Middle frontal gyrus (tissue), 1 donor: ENCODE measurements at regions not wholly inside any gene's neighbourhood (a gene's known extent, or its start where the extent isn't known, plus 50 kb on each side); places are given as distances from the start of the nearest gene placed in this dataset.
A peak's percentile ranks its signal among the peaks of the same experiment; 100 is the strongest.

Source experiments
- DNase-seq: peaks from one replicate; pipeline ENCODE4 v3.0.0-alpha.2; 2015; ENCODE audit warnings: low spot score; ENCODE audit errors: extremely low spot score

- no peak for DNase-seq
These were observed 56.7 kb upstream of the GUCA2B start for GRCh38 chr1:42096554-42096953.

- DNase-seq: no peak
These were observed 64.0 kb upstream of the GUCA2B start for GRCh38 chr1:42089246-42089645.

DNA sequence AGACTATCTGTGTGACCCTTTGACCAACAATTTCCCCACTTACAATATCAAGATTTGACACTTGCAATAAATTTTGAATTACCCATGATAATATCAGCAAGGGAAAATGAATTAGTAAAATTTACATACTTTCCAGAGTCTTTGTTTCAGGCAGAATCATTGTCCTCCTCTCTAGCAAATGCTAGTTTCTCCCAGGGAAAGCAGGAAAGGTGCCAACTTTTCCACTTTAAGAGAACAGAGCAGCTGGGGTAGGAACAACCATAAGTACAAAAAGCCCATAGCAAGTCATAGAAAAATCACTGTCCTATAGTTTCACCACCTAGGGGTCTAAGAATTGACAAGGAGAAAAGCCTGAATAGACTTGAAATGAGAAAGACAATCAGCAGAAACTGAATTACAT, 67.1 kb upstream of the GUCA2B start:
- DNase-seq: no peak

DNA sequence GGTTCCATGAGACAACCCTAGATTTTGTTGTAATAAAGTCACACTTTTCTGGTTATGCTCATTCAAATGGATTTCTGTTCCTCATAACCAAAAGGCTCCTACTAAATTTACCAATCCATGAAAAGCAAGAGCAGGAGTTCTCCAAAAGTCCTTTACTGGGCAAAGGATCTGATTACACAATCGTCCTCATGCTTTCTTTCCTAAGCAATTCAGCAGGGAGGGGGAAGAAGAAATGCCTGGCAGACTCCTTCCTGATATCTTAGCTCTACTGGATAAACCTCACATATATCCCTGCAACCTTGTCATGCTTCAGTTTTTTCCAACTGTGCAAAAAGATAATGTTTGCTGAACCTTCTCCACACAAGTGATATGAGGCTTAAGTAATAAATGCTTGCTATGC, 67.6 kb upstream of the GUCA2B start:
- no peak for DNase-seq

DNA sequence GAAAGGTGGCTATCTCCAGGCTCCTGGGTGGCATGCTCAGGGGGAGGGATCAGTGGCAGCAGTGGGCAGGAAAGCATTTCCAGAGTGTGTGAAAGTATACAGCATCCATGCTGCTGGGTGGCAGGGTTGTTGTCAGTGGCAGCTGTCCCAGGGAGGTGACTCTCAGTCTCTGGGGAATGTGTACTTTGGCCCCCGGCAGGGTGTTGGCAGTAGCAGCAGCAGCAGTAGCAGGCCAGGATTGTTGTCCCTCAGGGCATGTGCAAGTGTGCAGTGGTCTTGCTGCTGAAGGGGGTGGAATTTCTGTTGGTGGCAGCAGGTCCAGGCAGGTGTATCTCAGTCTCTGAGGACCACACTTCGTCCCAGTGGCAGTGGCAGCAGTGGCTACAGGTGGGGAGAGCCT, 71.7 kb upstream of the GUCA2B start:
- no peak for DNase-seq

DNA sequence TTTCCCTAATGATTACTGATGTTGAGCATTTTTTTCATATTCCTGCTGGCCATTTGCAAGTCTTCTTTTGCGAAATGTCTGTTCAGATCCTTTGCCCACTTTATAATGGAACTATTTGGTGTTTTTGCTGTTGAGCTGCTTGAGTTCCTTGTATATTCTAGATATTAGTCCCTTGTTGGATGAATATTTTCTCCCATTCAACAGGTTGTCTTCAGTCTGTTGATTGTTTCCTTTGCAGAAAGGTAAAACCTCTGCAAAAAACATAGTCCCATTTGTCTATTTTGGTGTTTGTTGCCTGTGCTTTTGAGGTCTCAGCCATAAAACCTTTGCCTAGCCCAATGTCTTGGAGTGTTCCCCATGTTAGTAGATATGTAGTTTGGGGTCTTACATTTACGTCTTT, 78.0 kb upstream of the GUCA2B start:
- DNase-seq: no peak

DNA sequence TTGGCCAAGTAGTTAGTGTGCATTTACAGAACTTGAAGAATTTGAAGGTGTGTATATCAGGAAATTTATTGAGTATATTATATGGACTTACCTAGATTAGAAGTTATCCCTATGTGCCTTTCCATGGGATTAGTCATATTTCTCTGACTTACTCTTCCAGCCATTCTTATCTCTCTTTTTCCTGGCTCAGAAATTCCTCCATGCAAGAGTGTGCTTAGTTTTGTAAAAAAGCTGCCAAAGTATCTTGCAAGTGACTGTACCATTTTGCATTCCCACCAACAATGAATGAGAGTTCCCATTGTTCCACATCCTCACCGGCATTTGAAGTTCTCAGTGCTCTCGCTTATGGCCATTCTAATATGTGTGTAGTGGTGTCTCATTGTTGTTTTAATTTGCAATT, 82.2 kb upstream of the GUCA2B start:
- no peak for DNase-seq

DNA sequence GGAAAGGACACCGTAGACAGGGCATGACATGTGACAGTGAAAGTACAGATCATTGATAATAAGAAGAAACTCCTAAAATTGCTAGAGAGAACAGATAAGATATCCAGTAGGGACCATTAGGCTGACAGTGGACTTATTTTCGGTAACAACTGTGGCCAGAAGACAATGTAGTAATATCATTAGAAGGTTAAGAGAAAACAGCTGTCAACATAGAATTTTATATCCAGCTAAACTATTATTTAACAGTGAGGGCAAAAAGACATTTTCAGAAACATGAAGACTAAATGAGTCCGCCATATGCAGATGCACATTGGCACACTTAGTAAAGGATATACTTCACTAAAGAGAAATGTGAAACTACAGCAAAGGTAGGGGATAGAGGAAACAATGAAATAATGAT, 95.4 kb upstream of the GUCA2B start:
- no peak for DNase-seq

DNA sequence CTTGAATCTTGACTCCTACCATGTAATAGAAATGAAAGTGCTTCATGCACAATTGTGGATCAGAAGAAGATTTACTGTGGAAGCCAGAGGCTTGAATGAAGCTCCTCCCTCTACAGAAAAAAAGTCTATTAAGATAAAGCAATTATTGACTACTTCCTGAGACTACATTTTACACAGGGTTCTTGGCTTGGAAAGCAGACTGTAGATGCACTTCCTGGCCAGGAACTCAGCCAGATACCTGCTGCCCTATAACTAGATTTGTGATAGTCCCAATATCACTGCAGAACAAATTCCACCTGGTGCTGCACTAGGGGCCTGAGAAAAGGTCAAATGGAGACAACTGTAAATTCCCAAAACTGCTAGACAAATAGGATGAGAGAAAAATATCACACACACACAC, 96.8 kb upstream of the GUCA2B start:
- no peak for DNase-seq

DNA sequence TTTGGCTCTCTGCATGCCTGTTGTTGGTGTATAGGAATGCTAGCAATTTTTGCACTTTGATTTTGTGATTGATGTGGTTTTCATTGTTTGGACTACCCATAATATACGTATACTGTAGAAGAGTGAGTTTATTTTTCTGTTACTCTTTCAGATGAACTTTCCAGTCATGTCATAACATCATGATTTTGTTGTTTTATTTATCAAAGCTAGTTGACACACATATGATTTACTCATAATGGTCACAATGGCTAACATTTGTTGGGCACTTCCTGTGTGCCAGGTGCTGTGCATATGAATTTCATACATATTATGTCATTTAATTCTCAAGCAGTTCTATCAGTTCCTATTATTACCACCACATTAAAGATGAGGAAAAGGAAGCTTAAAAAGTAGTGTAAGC, 98.1 kb upstream of the GUCA2B start:
- DNase-seq: no peak

DNA sequence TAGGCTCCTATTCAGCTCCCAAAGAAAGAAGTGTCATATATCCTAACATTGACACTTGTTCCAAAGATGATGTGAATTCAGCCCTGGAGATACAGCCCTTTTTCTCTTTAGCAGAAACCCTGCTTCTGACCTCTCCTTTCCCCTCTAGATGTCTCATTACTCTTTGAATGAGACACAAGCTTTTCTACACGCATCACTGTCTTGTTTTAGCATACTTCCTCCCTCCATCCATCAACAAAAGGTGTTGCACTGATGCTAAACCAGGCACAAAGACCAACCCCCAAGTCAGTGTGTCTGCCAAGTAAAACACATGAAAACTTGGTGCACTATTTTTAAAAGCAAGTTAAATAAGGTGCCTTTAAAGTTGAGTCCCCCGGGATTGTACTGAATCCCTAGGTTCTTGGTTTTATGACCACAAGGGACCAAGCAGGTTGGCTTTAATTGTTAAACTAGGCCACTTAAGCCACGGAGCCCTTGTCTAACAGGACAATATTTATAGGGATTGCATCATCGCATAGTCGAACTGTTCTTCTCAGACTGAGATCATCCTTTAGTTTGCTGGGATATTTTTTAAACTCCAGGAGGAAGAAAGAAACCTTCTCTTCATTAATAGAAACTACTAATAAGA, 101.0 kb upstream of the GUCA2B start:
- DNase-seq: no peak

- DNase-seq: no peak
These were observed 105.7 kb upstream of the GUCA2B start for GRCh38 chr1:42047508-42047880.

- no peak for DNase-seq
These were observed 106.3 kb upstream of the GUCA2B start for GRCh38 chr1:42046761-42047507.

DNA sequence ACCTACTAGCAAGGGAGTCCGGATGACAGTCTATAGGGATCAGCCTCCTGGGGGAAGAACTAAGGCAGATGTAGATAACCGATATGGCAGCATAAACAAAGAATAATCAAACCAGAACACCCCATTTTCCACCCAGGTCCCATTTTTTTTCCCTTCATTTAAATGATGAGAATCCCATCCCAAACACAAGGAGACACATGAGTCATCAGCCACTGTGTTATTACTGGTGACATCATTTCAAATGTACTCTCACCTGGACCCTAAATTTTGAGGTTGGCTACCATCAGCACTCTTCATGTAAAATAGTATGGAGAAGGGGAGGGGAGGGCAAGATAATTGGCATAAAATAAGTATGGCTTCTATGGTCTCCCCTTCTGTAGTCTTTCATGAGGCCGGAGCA, 108.9 kb upstream of the GUCA2B start:
- no peak for DNase-seq

- no peak for DNase-seq
These were observed 109.4 kb upstream of the GUCA2B start for GRCh38 chr1:42043811-42044210.

GRCh38 chr1:42043182-42043581, 110.0 kb upstream of the GUCA2B start:
- DNase-seq: no peak

GRCh38 chr1:42041031-42041430, 112.2 kb upstream of the GUCA2B start:
- DNase-seq: no peak

GRCh38 chr1:42040159-42040558, 113.1 kb upstream of the GUCA2B start:
- no peak for DNase-seq

DNA sequence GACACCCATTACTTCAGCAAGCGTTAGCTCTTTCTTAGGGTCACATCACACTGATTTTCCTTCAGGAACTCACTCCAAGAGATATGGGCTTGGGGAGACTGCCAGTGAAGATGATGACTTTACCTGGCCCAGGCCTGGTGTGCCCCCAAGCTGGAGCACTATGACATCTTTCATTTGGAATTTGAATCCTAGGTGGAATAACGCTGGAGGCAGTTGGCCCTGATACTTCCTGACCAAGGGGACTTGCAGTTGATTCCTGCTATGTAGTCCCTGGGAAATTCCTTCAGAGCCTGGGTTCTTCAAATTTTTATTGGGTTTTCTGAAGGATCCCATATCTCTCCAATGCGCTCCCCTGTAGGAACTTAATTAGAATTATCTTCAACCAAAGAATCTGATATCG, 114.9 kb upstream of the GUCA2B start:
- DNase-seq: no peak

DNA sequence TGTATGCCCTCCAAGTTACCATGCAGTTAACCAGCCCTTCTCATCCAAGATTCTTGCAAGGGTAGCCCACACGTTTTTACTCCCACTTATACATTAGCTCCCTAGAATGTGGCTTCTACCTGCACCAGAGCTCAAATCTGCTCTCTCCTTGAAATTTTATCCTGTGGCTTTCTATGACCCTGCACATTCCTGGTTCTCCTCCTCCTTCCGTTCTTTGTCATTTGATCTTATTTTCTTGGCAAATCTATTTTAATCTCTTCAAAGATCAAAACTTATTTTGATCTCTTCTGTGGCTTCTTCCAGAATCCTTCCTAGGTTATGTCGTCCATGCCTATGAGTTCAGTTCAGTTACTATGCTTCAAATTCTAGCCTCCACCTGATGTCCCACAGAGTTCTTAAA, 115.6 kb upstream of the GUCA2B start:
- DNase-seq: no peak

DNA sequence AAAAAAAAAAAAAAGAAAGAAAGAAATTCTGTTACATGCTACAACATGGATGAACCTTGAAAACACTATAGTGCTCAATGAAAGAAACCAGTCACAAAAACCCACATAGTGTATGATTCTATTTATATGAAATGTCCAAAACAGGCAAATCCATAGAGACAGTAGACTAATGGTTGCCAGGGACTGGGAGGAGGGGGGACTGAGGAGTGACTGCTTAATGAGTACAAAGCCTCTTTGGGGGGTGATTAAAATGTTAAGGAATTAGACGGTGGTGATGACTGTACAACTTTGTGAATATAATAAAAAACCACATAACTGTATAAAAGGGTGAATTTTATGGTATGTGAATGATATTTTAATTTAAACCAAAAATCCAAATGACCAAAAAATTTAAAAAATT, 116.0 kb upstream of the GUCA2B start:
- DNase-seq: no peak

GRCh38 chr1:42035830-42036604, 117.2 kb upstream of the GUCA2B start:
- peak; percentile 84 for DNase-seq
